HEK293 (cell line): ENCODE measurements at regions not wholly inside any gene's neighbourhood (a gene's known extent, or its start where the extent isn't known, plus 50 kb on each side); places are given as distances from the start of the nearest gene placed in this dataset.

Source experiments
- CTCF ChIA-PET: fragments of 350-600 bp; formaldehyde crosslinking; extraction: SDS; loops from one replicate; lab custom pipeline; 2021; ENCODE audit warnings: antibody characterized with exemption; lab: Yijun Ruan, JAX
- POLR2A ChIA-PET: fragments of 300-600 bp; formaldehyde crosslinking; extraction: SDS; loops from one replicate; lab custom pipeline; 2020; ENCODE audit warnings: antibody characterized with exemption, inconsistent platforms; lab: Yijun Ruan, JAX
- H3K27ac ChIP-seq: fragments of 200-500 bp; sonication (Bioruptor generic); 2 replicates; pipeline ENCODE4 v1.5.1; 2014; ENCODE audit warnings: low read depth, low read length, control low read depth, inconsistent platforms; ENCODE audit errors: extremely low read depth
- H3K36me3 ChIP-seq, 2 experiments: fragments of 200-500 bp in 1 of 2; sonication (Bioruptor generic) in 1 of 2; 1 replicate in 1 of 2; 2 replicates in 1 of 2; pipeline ENCODE4 v1.5.1; 2014 to 2017; ENCODE audit warnings: inconsistent platforms in 2 of 2, low read length in 2 of 2; ENCODE audit not compliant: control insufficient read depth in 2 of 2, insufficient read depth in 1 of 2
- H3K4me1 ChIP-seq: fragments of 200-500 bp; sonication (Bioruptor generic); 2 replicates; pipeline ENCODE4 v1.5.1; 2014; ENCODE audit warnings: mild to moderate bottlenecking, low read length, inconsistent platforms; ENCODE audit not compliant: control insufficient read depth, insufficient read depth
- H3K4me3 ChIP-seq: 2 replicates; pipeline ENCODE4 v1.5.1; 2011; ENCODE audit warnings: low read depth, mild to moderate bottlenecking, control low read depth, low read length, moderate library complexity
- H3K9me3 ChIP-seq: fragments of 200-500 bp; sonication (Bioruptor generic); 2 replicates; pipeline ENCODE4 v1.5.1; 2014; ENCODE audit warnings: low read depth, low read length, inconsistent platforms; ENCODE audit not compliant: control insufficient read depth, insufficient read depth
- EGR2 ChIP-seq: fragments of 450-650 bp; formaldehyde crosslinking; IDR thresholded peaks from 2 replicates; pipeline ENCODE4 v1.5.1; 2016; ENCODE audit warnings: low read depth, missing biosample characterization, missing genetic modification characterization
- GLI2 ChIP-seq: fragments of 450-650 bp; formaldehyde crosslinking; IDR thresholded peaks from 2 replicates; pipeline ENCODE4; 2017; ENCODE audit warnings: missing biosample characterization, missing genetic modification characterization, low read depth, borderline replicate concordance
- KLF10 ChIP-seq: fragments of 450-650 bp; IDR thresholded peaks from 2 replicates; pipeline ENCODE4 v1.5.1; 2018; ENCODE audit warnings: missing biosample characterization, mild to moderate bottlenecking, missing genetic modification characterization
- SP3 ChIP-seq: fragments of 450-650 bp; formaldehyde crosslinking; IDR thresholded peaks from 2 replicates; pipeline ENCODE4 v1.5.1; 2016; ENCODE audit warnings: missing biosample characterization, missing genetic modification characterization
- TCF7L2 ChIP-seq: IDR thresholded peaks from 2 replicates; pipeline ENCODE4 v1.6.1; 2011; ENCODE audit warnings: low read depth, mild to moderate bottlenecking, inconsistent platforms, low read length, moderate library complexity, borderline replicate concordance
- ZNF157 ChIP-seq: fragments of 450-650 bp; formaldehyde crosslinking; IDR thresholded peaks from 2 replicates; pipeline ENCODE4 v1.5.1; 2016; ENCODE audit warnings: missing biosample characterization, missing genetic modification characterization
- ZNF214 ChIP-seq: fragments of 450-650 bp; formaldehyde crosslinking; IDR thresholded peaks from 2 replicates; pipeline ENCODE4 v1.5.1; 2017; ENCODE audit warnings: missing biosample characterization, mild to moderate bottlenecking, missing genetic modification characterization, borderline replicate concordance
- ZNF473 ChIP-seq: fragments of 450-650 bp; formaldehyde crosslinking; IDR thresholded peaks from 2 replicates; pipeline ENCODE4 v1.5.1; 2017; ENCODE audit warnings: missing biosample characterization, missing genetic modification characterization
- ZNF544 ChIP-seq: fragments of 450-650 bp; formaldehyde crosslinking; IDR thresholded peaks from 2 replicates; pipeline ENCODE4 v1.5.0; 2017; ENCODE audit warnings: missing biosample characterization, missing genetic modification characterization
- ZNF707 ChIP-seq: fragments of 450-650 bp; formaldehyde crosslinking; IDR thresholded peaks from 2 replicates; pipeline ENCODE4 v1.5.1; 2016; ENCODE audit warnings: missing biosample characterization, missing genetic modification characterization
- ZNF747 ChIP-seq: fragments of 450-650 bp; formaldehyde crosslinking; IDR thresholded peaks from 2 replicates; pipeline ENCODE4 v1.5.1; 2016; ENCODE audit warnings: missing biosample characterization, missing genetic modification characterization
- ZNF76 ChIP-seq: fragments of 450-650 bp; formaldehyde crosslinking; IDR thresholded peaks from 2 replicates; pipeline ENCODE4; 2016; ENCODE audit warnings: low read depth, missing biosample characterization, missing genetic modification characterization, borderline replicate concordance
- ZSCAN23 ChIP-seq: fragments of 450-650 bp; formaldehyde crosslinking; IDR thresholded peaks from 2 replicates; pipeline ENCODE4 v1.5.1; 2016; ENCODE audit warnings: missing biosample characterization, missing genetic modification characterization
- TF ChIP-seq, protein P1 (sequence below): fragments of 450-650 bp; formaldehyde crosslinking; IDR thresholded peaks from 2 replicates; pipeline ENCODE4 v1.5.1; 2016; ENCODE audit warnings: missing biosample characterization, missing genetic modification characterization
- TF ChIP-seq, protein P2 (sequence below): sonication (generic); formaldehyde crosslinking; IDR thresholded peaks from 2 replicates; pipeline ENCODE4 v1.8.1; 2022; ENCODE audit warnings: mild to moderate bottlenecking, moderate library complexity, missing genetic modification reagents
- TF ChIP-seq, protein P3 (sequence below): fragments of 450-650 bp; formaldehyde crosslinking; IDR thresholded peaks from 2 replicates; pipeline ENCODE4 v1.5.1; 2016; ENCODE audit warnings: missing biosample characterization, missing genetic modification characterization, borderline replicate concordance
- TF ChIP-seq, protein P4 (sequence below): IDR thresholded peaks from 2 replicates; pipeline ENCODE4 v1.6.1; 2011; ENCODE audit warnings: mild to moderate bottlenecking, low read depth, low read length, borderline replicate concordance
- TF ChIP-seq, protein P5 (sequence below): fragments of 450-650 bp; formaldehyde crosslinking; IDR thresholded peaks from 2 replicates; pipeline ENCODE4 v1.5.1; 2017; ENCODE audit warnings: missing biosample characterization, missing genetic modification characterization
- TF ChIP-seq, protein P6 (sequence below): fragments of 450-650 bp; formaldehyde crosslinking; IDR thresholded peaks from 2 replicates; pipeline ENCODE4 v1.5.1; 2017; ENCODE audit warnings: missing biosample characterization, missing genetic modification characterization

DNA sequence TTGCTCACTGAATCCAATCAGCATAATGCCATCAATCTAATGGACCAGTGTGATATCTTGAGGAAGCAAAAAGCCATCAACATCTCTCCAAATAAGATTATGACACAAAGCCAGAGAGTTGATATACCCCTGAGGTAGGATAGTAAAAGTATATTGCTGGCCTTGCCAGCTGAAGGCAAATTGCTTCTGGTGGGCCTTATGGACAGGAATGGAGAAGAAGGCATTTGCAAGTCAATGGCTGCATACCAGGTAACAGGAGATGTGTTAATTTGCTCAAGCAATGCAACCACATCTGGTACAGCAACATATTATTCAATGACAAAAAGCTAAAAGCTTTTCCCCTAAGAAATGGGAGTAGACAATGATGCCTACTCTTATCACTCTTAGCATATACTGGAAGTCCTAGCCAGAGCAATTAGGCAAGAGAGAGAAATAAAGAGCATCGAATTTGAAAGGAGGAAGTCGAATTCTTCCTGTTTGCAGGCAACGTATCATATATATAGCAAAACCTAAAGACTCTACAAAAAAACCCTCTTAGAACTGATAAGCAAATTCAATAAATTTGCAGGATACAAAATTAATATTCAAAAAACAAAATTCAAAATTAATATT lies 216.1 kb upstream of the RASA1 start:
- Histone ChIP-seq H3K4me1 (no peaks in the 10 kb centered on the region), H3K4me3 (no peak overlapping the region), H3K9me3 (no peaks in the 10 kb centered on the region), H3K27ac (no peak overlapping the region), H3K36me3 (no peaks in the 10 kb centered on the region)
- POLR2A ChIA-PET: no interaction called here
- CTCF ChIA-PET: interaction anchor here (0.7 kb wide), 1 partner anchor 344 kb away, joined by 3 read pairs; no protein-coding TSS in a partner anchor
- no peak for TF ChIP-seq ZNF707 (tag by site-specific recombination)
- TF ChIP-seq, protein P1, sequence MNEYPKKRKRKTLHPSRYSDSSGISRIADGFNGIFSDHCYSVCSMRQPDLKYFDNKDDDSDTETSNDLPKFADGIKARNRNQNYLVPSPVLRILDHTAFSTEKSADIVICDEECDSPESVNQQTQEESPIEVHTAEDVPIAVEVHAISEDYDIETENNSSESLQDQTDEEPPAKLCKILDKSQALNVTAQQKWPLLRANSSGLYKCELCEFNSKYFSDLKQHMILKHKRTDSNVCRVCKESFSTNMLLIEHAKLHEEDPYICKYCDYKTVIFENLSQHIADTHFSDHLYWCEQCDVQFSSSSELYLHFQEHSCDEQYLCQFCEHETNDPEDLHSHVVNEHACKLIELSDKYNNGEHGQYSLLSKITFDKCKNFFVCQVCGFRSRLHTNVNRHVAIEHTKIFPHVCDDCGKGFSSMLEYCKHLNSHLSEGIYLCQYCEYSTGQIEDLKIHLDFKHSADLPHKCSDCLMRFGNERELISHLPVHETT: no peak
- peak; percentile 72 for TF ChIP-seq ZNF157

DNA sequence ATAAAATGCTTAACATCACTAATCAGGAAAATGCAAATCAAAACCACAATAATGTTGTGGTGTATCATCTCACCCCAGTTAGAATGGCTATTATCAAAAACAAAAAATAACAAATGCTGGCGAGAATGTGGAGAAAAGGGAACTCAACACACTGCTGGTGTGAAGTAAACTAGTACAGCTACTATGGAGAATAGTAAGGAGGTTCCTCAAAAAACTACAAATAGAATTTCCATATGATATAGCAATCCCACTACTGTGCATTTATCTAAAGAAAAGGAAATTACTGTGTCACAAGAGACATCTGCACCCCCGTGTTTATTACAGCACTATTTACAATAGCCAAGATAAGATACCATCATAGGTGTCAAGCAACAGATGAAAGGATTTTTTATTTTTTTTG lies 214.5 kb upstream of the RASA1 start:
- H3K27ac ChIP-seq: no peak overlapping the region
- H3K9me3 ChIP-seq: no peaks in the 10 kb centered on the region
- TF ChIP-seq, protein P2, sequence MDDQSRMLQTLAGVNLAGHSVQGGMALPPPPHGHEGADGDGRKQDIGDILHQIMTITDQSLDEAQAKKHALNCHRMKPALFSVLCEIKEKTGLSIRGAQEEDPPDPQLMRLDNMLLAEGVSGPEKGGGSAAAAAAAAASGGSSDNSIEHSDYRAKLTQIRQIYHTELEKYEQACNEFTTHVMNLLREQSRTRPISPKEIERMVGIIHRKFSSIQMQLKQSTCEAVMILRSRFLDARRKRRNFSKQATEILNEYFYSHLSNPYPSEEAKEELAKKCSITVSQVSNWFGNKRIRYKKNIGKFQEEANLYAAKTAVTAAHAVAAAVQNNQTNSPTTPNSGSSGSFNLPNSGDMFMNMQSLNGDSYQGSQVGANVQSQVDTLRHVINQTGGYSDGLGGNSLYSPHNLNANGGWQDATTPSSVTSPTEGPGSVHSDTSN: no peak
- TF ChIP-seq KLF10 (tag by site-specific recombination) (no peak), SP3 (tag by site-specific recombination) (no peak), GLI2 (tag by site-specific recombination) (no peak), ZSCAN23 (tag by site-specific recombination) (no peak), ZNF747 (tag by site-specific recombination) (no peak), EGR2 (no peak), ZNF544 (tag by site-specific recombination) (no peak), TCF7L2 (no peak), ZNF473 (tag by site-specific recombination) (no peak), ZNF76 (tag by site-specific recombination) (no peak), ZNF214 (tag by site-specific recombination) (no peak)
- TF ChIP-seq, protein P3, sequence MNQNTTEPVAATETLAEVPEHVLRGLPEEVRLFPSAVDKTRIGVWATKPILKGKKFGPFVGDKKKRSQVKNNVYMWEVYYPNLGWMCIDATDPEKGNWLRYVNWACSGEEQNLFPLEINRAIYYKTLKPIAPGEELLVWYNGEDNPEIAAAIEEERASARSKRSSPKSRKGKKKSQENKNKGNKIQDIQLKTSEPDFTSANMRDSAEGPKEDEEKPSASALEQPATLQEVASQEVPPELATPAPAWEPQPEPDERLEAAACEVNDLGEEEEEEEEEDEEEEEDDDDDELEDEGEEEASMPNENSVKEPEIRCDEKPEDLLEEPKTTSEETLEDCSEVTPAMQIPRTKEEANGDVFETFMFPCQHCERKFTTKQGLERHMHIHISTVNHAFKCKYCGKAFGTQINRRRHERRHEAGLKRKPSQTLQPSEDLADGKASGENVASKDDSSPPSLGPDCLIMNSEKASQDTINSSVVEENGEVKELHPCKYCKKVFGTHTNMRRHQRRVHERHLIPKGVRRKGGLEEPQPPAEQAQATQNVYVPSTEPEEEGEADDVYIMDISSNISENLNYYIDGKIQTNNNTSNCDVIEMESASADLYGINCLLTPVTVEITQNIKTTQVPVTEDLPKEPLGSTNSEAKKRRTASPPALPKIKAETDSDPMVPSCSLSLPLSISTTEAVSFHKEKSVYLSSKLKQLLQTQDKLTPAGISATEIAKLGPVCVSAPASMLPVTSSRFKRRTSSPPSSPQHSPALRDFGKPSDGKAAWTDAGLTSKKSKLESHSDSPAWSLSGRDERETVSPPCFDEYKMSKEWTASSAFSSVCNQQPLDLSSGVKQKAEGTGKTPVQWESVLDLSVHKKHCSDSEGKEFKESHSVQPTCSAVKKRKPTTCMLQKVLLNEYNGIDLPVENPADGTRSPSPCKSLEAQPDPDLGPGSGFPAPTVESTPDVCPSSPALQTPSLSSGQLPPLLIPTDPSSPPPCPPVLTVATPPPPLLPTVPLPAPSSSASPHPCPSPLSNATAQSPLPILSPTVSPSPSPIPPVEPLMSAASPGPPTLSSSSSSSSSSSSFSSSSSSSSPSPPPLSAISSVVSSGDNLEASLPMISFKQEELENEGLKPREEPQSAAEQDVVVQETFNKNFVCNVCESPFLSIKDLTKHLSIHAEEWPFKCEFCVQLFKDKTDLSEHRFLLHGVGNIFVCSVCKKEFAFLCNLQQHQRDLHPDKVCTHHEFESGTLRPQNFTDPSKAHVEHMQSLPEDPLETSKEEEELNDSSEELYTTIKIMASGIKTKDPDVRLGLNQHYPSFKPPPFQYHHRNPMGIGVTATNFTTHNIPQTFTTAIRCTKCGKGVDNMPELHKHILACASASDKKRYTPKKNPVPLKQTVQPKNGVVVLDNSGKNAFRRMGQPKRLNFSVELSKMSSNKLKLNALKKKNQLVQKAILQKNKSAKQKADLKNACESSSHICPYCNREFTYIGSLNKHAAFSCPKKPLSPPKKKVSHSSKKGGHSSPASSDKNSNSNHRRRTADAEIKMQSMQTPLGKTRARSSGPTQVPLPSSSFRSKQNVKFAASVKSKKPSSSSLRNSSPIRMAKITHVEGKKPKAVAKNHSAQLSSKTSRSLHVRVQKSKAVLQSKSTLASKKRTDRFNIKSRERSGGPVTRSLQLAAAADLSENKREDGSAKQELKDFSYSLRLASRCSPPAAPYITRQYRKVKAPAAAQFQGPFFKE: no peak
- TF ChIP-seq, protein P4, sequence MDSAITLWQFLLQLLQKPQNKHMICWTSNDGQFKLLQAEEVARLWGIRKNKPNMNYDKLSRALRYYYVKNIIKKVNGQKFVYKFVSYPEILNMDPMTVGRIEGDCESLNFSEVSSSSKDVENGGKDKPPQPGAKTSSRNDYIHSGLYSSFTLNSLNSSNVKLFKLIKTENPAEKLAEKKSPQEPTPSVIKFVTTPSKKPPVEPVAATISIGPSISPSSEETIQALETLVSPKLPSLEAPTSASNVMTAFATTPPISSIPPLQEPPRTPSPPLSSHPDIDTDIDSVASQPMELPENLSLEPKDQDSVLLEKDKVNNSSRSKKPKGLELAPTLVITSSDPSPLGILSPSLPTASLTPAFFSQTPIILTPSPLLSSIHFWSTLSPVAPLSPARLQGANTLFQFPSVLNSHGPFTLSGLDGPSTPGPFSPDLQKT: no peak
- TF ChIP-seq, protein P5, sequence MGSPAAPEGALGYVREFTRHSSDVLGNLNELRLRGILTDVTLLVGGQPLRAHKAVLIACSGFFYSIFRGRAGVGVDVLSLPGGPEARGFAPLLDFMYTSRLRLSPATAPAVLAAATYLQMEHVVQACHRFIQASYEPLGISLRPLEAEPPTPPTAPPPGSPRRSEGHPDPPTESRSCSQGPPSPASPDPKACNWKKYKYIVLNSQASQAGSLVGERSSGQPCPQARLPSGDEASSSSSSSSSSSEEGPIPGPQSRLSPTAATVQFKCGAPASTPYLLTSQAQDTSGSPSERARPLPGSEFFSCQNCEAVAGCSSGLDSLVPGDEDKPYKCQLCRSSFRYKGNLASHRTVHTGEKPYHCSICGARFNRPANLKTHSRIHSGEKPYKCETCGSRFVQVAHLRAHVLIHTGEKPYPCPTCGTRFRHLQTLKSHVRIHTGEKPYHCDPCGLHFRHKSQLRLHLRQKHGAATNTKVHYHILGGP (tag by site-specific recombination): no peak
- TF ChIP-seq, protein P6, sequence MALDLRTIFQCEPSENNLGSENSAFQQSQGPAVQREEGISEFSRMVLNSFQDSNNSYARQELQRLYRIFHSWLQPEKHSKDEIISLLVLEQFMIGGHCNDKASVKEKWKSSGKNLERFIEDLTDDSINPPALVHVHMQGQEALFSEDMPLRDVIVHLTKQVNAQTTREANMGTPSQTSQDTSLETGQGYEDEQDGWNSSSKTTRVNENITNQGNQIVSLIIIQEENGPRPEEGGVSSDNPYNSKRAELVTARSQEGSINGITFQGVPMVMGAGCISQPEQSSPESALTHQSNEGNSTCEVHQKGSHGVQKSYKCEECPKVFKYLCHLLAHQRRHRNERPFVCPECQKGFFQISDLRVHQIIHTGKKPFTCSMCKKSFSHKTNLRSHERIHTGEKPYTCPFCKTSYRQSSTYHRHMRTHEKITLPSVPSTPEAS: no peak
- TF ChIP-seq, all 188 proteins: peak for 0
- Histone ChIP-seq H3K4me1 (no peaks in the 10 kb centered on the region), H3K36me3 (no peaks in the 10 kb centered on the region), H3K4me3 (no peak overlapping the region)
- ChIA-PET POLR2A (no interaction called here), CTCF (no interaction called here)
